HUES64 (cell line): ENCODE measurements at regions not wholly inside any gene's neighbourhood (a gene's known extent, or its start where the extent isn't known, plus 50 kb on each side); places are given as distances from the start of the nearest gene placed in this dataset.

Source experiments
- H3K27ac ChIP-seq: 2 replicates; pipeline ENCODE4 v1.7.0; 2013; ENCODE audit warnings: low read depth, low read length, inconsistent platforms
- H3K27me3 ChIP-seq: 2 replicates; pipeline ENCODE4 v1.6.1; 2013; ENCODE audit warnings: mild to moderate bottlenecking, low read length; ENCODE audit not compliant: insufficient read depth
- H3K36me3 ChIP-seq: 2 replicates; pipeline ENCODE4 v1.6.1; 2013; ENCODE audit warnings: mild to moderate bottlenecking, low read length; ENCODE audit not compliant: insufficient read depth
- H3K4me1 ChIP-seq: 2 replicates; pipeline ENCODE4 v1.6.1; 2013; ENCODE audit warnings: mild to moderate bottlenecking, low read length, moderate library complexity; ENCODE audit not compliant: insufficient read depth
- H3K4me3 ChIP-seq: 2 replicates; pipeline ENCODE4 v1.5.1; 2013; ENCODE audit warnings: mild to moderate bottlenecking, low read length, moderate library complexity
- H3K9ac ChIP-seq: 2 replicates; pipeline ENCODE4 v1.6.1; 2013; ENCODE audit warnings: mild to moderate bottlenecking, low read depth, low read length
- H3K9me3 ChIP-seq: 2 replicates; pipeline ENCODE4 v1.6.1; 2013; ENCODE audit warnings: low read depth, low read length; ENCODE audit not compliant: insufficient read depth
- WGBS: fragments of 150-250, 120-280 bp; methylation state at CpG from one replicate; pipeline ENCODE4 v1.1.7; 2013; ENCODE audit warnings: missing lambda C conversion rate; 5-methylcytosine and 5-hydroxymethylcytosine counted together

DNA sequence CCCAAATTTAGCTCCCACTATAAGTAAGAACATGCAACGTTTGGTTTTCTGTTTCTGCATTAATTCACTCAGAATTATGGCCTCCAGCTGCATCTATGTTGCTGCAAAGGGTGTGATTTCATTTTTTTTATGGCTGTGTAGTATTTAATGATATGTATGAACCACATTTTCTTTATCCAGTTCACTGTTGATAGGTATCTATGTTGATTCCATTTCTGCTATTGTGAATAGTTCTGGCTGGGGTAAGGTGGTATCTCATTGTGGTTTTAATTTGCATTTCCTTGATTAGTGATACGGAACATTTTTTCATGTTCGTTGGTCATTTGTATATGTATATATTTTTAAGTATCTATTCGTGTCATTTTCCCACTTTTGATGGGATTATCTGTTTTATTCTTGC is 674.3 kb downstream of the NUP35 start:
- Histone ChIP-seq H3K9me3 (peaks cover 14% of the 10 kb centered on the region; the same call in 1 of the 2 replicates), H3K9ac (no peak overlapping the region), H3K27ac (no peak overlapping the region), H3K4me3 (no peak overlapping the region), H3K4me1 (no peaks in the 10 kb centered on the region), H3K36me3 (no peaks in the 10 kb centered on the region), H3K27me3 (no peaks in the 10 kb centered on the region)
- WGBS: 91% methylated on average over 4 of the region's 4 CpGs

DNA sequence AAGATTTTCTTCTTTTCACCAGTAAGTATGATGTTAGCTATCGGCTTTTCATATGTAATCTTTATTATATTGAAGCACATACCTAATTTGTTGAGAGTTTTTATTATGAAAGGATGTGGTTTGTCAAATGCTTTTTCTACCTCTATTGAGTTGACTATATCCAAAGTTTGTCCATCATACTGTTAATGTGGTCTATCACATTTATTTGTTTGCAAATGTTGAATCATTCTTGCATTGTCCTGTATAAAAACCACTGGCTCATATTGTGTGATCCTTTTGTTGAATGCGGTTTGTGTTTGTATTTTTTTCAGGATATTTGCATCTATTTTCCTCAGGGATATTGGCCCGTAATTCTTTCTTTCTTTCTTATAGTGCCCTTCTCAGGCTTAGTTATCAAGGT is 675.5 kb downstream of the NUP35 start:
- Histone ChIP-seq H3K4me1 (no peaks in the 10 kb centered on the region), H3K4me3 (no peak overlapping the region), H3K27me3 (no peaks in the 10 kb centered on the region), H3K36me3 (no peaks in the 10 kb centered on the region), H3K9ac (no peak overlapping the region), H3K9me3 (peaks cover 15% of the 10 kb centered on the region; the same call in 1 of the 2 replicates), H3K27ac (no peak overlapping the region)
- 100% methylated on average over 1 of the region's 3 CpGs for WGBS

DNA sequence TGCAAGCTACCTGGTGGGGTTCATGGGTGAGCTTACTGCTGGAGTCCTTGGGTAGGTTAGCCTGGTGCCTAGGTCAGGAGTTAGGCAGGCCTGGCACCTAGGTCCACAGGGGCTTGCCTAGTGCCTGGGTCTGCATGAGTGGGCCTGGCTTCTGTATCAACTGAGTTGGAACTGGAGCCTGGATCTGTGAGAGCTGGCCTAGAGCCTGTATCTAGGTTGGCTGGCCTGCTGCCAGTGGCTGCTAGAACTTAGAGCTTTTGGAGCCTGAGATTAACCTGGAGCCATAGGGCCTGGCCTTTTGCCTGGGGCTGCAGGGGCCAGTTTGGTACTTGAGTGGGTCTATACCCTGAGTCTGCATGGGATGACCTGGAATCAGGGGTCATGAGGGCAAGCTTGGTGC is 679.4 kb downstream of the NUP35 start:
- H3K4me1 ChIP-seq: no peaks in the 10 kb centered on the region
- H3K9me3 ChIP-seq: peaks cover 15% of the 10 kb centered on the region; the same call in 1 of the 2 replicates
- H3K27ac ChIP-seq: no peak overlapping the region
- no peaks in the 10 kb centered on the region for H3K27me3 ChIP-seq
- H3K36me3 ChIP-seq: no peaks in the 10 kb centered on the region
- H3K9ac ChIP-seq: no peak overlapping the region
- no peak overlapping the region for H3K4me3 ChIP-seq

DNA sequence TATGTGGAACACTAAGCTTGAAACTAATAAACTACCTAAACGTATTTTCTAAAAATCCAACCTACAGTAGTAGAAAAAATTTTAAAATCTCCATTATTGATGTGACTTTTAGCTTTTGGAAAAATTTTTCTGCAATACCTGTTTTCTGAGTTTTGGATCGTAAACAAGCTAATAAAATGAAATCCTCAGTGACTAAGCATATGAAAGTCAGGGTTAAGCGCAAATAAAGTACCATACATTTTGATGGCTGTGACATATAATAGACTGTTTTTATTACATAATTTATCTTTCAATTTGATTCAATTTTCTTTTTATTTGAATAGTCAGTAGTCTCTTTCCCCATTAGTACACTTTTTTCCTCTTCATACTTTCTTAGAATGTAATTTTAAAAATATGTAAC is 683.6 kb downstream of the NUP35 start:
- H3K4me1 ChIP-seq: no peaks in the 10 kb centered on the region
- no peaks in the 10 kb centered on the region for H3K36me3 ChIP-seq
- no peak overlapping the region for H3K9ac ChIP-seq
- H3K27ac ChIP-seq: no peak overlapping the region
- 95% methylated on average over 2 of the region's 3 CpGs for WGBS
- no peaks in the 10 kb centered on the region for H3K27me3 ChIP-seq
- no peak overlapping the region for H3K4me3 ChIP-seq
- peaks cover 8% of the 10 kb centered on the region; the same call in 1 of the 2 replicates for H3K9me3 ChIP-seq

DNA sequence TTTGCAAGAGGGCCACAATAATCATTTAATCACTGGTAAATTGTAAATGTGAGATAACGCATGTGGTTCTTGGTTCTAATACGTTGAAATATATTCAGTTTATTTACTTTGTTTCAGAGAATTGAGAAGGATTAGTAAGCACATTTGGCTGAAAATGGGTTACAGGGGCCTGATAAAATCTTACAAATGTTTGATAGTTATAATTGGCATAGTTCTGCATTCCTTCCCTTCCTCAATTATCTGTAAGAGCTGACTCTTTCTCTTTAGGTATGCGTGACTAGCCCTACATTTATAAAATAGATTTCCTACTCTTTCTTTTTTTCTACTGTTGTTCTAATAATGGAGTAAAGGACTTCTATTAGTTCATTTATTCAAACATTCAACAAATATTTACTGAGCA is 685.2 kb downstream of the NUP35 start:
- H3K27ac ChIP-seq: no peak overlapping the region

DNA sequence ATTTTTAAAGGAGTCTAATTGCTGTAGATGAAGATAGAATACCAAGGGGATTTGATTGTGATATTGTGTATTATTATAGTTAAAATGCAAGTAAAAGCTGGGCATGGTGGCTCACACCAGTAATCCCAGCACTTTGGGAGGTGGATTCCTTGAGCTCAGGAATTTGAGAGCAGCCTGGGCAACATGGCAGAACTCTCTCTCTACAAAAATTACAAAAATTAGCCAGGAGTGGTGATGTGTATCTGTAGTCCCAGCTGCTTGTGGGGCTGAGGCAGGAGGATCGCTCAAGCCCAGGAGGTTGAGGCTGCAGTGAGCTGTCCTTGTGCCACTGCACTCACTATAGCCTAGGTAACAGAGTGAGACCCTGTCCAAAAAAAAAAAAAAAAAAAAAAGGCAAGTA is 687.0 kb downstream of the NUP35 start:
- no peaks in the 10 kb centered on the region for H3K36me3 ChIP-seq
- no peak overlapping the region for H3K9ac ChIP-seq
- 95% methylated on average over 1 of the region's 1 CpG for WGBS
- H3K4me3 ChIP-seq: no peak overlapping the region
- no peaks in the 10 kb centered on the region for H3K4me1 ChIP-seq
- no peaks in the 10 kb centered on the region for H3K9me3 ChIP-seq
- no peak overlapping the region for H3K27ac ChIP-seq
- no peaks in the 10 kb centered on the region for H3K27me3 ChIP-seq

More for the DNA sequence above, 685.2 kb downstream of the NUP35 start:
- Histone ChIP-seq H3K9me3 (no peaks in the 10 kb centered on the region), H3K36me3 (no peaks in the 10 kb centered on the region), H3K9ac (no peak overlapping the region), H3K27me3 (no peaks in the 10 kb centered on the region), H3K4me1 (no peaks in the 10 kb centered on the region), H3K4me3 (no peak overlapping the region)
- WGBS: 97% methylated on average over 2 of the region's 3 CpGs

DNA sequence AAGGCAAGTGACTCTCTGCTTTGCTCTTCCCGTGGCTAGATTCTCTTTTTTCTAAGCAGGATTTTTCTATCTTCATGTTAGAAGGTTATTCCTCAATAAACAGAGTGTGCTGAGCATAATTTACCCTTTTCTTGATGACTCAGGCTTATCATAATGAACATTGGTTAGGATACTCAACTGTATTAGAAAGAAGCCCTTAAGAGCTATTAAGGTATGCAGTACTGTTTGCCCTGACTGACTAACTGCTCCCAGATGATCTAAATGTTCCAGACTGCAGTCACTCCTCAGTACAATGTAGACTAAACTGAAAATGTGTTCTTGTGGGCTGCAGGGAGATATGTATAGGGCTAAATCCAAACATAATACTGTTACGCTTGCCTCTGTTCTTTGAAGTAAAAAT is 687.8 kb downstream of the NUP35 start:
- no peak overlapping the region for H3K9ac ChIP-seq
- H3K36me3 ChIP-seq: no peaks in the 10 kb centered on the region
- H3K27me3 ChIP-seq: no peaks in the 10 kb centered on the region
- no peaks in the 10 kb centered on the region for H3K9me3 ChIP-seq
- H3K27ac ChIP-seq: no peak overlapping the region
- no peak overlapping the region for H3K4me3 ChIP-seq
- no peaks in the 10 kb centered on the region for H3K4me1 ChIP-seq
- 100% methylated on average over 2 of the region's 2 CpGs for WGBS

DNA sequence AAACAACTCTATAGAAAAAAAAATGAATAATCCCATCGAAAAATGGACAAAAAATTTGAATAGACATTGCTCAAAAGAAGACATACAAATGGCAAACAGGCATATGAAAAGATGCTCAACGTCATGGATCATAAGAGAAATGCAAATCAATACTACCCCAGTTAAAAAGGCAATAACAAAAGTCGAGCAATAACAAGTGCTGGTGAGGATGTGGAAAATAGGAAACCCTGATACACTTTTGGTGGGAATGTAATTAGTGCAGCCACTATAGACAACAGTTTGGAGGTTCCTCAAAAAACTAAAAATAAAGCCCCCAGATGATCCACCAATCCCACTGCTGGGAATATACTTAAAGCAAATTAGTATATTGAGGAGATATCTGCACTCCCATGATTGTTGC is 701.5 kb downstream of the NUP35 start:
- Histone ChIP-seq H3K4me1 (no peaks in the 10 kb centered on the region), H3K27me3 (no peaks in the 10 kb centered on the region), H3K9ac (no peak overlapping the region), H3K4me3 (no peak overlapping the region), H3K27ac (no peak overlapping the region), H3K9me3 (0 out of 2 replicates have a peak, but pooled peaks cover 12% of the 10 kb centered on the region), H3K36me3 (no peaks in the 10 kb centered on the region)
- WGBS: 88% methylated on average over 3 of the region's 3 CpGs

DNA sequence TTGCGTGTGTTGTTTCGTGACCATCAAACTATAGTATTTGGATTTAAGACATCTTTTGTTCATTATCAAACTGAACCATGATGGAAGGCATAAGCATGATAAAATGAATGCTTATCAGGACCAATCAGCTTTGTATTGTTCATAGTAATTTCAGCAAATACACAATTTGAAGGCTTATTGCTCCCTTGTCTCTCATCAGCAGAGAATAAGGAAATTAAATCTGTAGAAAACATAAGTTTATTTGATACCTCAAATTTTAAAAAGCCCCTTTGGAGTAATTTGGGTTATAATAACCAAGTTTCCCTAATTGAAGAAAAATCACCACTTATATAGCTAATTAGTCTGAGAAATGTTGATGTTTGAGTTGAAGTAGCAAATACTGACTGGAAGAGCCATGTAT is 705.7 kb downstream of the NUP35 start:
- Histone ChIP-seq H3K27me3 (no peaks in the 10 kb centered on the region), H3K27ac (no peak overlapping the region), H3K36me3 (no peaks in the 10 kb centered on the region), H3K9me3 (0 out of 2 replicates have a peak, but pooled peaks cover 7% of the 10 kb centered on the region), H3K9ac (no peak overlapping the region), H3K4me1 (no peaks in the 10 kb centered on the region), H3K4me3 (no peak overlapping the region)
- 100% methylated on average over 2 of the region's 2 CpGs for WGBS

DNA sequence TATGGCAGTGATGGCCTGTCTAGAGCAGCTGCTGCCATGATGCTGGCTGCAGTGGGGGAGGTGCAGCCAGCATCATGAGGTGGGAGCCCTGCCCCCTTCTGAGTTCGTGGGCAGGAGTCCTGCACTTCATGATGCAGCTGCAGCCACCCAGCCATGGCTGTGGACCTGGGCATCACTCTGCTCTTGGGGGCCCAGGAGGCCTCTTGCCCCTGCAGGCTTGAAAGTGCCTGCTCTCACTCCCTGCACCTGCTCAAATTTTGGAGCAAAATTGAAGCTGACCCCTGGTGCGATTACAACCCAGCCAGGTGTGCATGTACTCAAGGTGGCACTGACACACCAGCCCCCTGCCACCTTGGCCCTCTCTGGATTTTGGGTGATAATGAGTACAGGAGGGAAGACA is 712.9 kb downstream of the NUP35 start:
- H3K9me3 ChIP-seq: no peaks in the 10 kb centered on the region
- WGBS: 95% methylated on average over 2 of the region's 2 CpGs

DNA sequence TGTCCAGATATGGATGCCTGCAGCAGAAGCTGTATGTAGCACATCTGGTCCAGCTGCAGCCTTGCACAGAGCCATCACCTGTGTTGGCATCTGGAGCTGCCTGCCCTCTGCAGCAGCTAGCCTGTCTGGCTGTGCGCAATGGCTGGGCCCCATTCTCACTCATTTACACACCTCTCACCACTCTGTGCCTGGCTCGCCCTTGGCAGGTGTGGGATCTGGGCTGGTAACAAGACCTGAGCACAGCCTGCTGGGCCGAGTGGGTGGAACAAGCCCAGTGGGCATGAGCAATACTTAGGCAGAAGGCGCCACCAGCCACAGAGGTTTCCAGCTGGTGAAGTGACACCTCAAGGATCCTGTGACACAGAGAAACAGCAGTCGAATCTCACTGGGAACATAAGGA is 714.1 kb downstream of the NUP35 start:
- Histone ChIP-seq H3K4me3 (no peak overlapping the region), H3K9ac (no peak overlapping the region), H3K36me3 (no peaks in the 10 kb centered on the region), H3K27me3 (no peaks in the 10 kb centered on the region), H3K27ac (no peak overlapping the region), H3K4me1 (no peaks in the 10 kb centered on the region), H3K9me3 (no peaks in the 10 kb centered on the region)
- 92% methylated on average over 5 of the region's 5 CpGs for WGBS

More for the DNA sequence above, 712.9 kb downstream of the NUP35 start:
- no peaks in the 10 kb centered on the region for H3K4me1 ChIP-seq
- no peaks in the 10 kb centered on the region for H3K27me3 ChIP-seq
- no peak overlapping the region for H3K4me3 ChIP-seq
- no peaks in the 10 kb centered on the region for H3K36me3 ChIP-seq
- no peak overlapping the region for H3K9ac ChIP-seq
- H3K27ac ChIP-seq: no peak overlapping the region

DNA sequence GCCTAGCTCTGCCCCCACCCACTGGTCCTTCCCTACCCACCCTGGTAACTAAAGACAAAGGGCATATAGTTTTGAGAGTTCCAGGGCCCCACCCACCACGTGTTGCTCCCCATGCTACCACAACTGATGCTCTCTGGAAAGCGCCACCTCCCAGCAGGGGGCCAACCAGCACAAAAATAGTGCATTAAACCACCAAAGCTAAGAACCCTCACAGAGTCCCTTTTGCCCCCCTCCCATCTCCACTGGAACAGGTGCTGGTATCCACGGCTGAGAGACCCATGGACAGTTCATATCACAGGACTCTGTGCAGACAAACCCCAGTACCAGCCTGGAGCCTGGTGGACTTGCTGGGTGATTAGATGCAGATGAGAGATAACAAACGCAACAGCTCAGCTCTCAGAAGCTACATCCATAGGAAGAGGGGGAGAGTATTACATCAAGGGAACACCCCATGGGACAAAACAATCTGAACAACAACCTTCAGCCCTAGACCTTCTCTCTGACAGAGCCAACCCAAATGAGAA is 715.9 kb downstream of the NUP35 start:
- H3K4me3 ChIP-seq: no peak overlapping the region
- no peak overlapping the region for H3K9ac ChIP-seq
- H3K27ac ChIP-seq: no peak overlapping the region
- H3K27me3 ChIP-seq: no peaks in the 10 kb centered on the region
- H3K9me3 ChIP-seq: no peaks in the 10 kb centered on the region
- no peaks in the 10 kb centered on the region for H3K36me3 ChIP-seq
- no peaks in the 10 kb centered on the region for H3K4me1 ChIP-seq
- WGBS: 79% methylated on average over 3 of the region's 4 CpGs
